Small intestine (tissue), 7 donors: ENCODE measurements at regions not wholly inside any gene's neighbourhood (a gene's known extent, or its start where the extent isn't known, plus 50 kb on each side); places are given as distances from the start of the nearest gene placed in this dataset.

Source experiments
- DNase-seq, 2 donors: peaks; one replicate each; pipeline versions ENCODE4 v3.0.0 to v3.0.0-alpha.2; 2013
- FAIRE-seq: peaks from 2 replicates; lab custom pipeline; 2012; peaks lifted over from hg19 to GRCh38; lab: Jason Lieb, UNC
- H3K27ac ChIP-seq, 3 donors: one replicate each; pipeline ENCODE4 v1.5.1; 2013; ENCODE audit warnings: low read length in 2 of 3, mild to moderate bottlenecking in 2 of 3, control low read depth in 1 of 3, inconsistent platforms in 1 of 3, low read depth in 1 of 3, moderate library complexity in 1 of 3
- H3K27me3 ChIP-seq, 3 donors: one replicate each; pipeline ENCODE4 v1.6.1; 2013; ENCODE audit warnings: low read length in 3 of 3, inconsistent platforms in 1 of 3; ENCODE audit not compliant: control insufficient read depth in 3 of 3, insufficient read depth in 3 of 3
- H3K36me3 ChIP-seq, 3 donors: one replicate each; pipeline ENCODE4 v1.6.1; 2013; ENCODE audit warnings: low read length in 3 of 3, inconsistent platforms in 1 of 3, low read depth in 1 of 3, mild to moderate bottlenecking in 1 of 3, moderate library complexity in 1 of 3; ENCODE audit not compliant: control insufficient read depth in 3 of 3, insufficient read depth in 2 of 3
- H3K4me1 ChIP-seq, 3 donors: one replicate each; pipeline ENCODE4 v1.6.1; 2013; ENCODE audit warnings: low read length in 2 of 3, inconsistent platforms in 1 of 3, low read depth in 1 of 3, mild to moderate bottlenecking in 1 of 3, moderate library complexity in 1 of 3; ENCODE audit not compliant: control insufficient read depth in 3 of 3, insufficient read depth in 2 of 3
- H3K4me3 ChIP-seq, 3 donors: one replicate each; pipeline ENCODE4 v1.5.1; 2013; ENCODE audit warnings: low read length in 3 of 3, control low read depth in 1 of 3, inconsistent platforms in 1 of 3, low read depth in 1 of 3, mild to moderate bottlenecking in 1 of 3, moderate library complexity in 1 of 3
- H3K9me3 ChIP-seq, 2 donors: one replicate each; pipeline ENCODE4 v1.6.1; 2013; ENCODE audit warnings: low read depth in 1 of 2, low read length in 1 of 2; ENCODE audit not compliant: control insufficient read depth in 2 of 2, insufficient read depth in 1 of 2
- WGBS, 3 donors: extraction: QIAGEN DNeasy Blood & Tissue Kit; methylation state at CpG; one replicate each; pipeline ENCODE4 v1.1.7; 2013; 5-methylcytosine and 5-hydroxymethylcytosine counted together
- donor health status: healthy with polysubstance abuse.
- donor health status: control.
- donor health status: control.
- donor health status: Bipolar disorder and iron deficiency.
- donor health status: healthy.

DNA sequence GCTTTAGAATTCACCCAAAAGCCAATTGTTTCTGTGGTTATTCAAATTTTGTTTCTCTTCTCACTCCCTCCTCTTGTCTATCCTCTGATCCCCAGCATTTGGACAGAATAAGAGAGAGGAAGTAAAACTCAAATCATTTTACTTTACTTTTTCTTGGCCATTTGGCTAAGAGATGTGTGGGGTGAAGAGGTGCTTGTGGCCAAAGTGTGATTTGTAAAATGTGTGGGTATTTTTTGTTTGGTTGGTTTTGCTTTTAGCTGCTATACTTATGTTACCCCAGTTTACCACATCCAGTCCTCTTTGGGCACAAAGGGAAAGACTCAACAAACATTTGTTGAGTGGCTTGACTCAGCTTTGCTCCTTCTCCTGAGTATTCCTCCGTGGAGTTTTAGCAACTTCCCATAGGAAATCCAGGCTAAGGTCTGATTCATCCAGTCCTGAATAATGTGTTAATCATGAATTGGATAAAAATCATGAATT lies 109.1 kb upstream of the CYP1B1 start:
- peak overlapping the region in 1 of 3 donors; percentile 1 for H3K4me3 ChIP-seq
- peak overlapping the region in 1 of 3 donors; percentile 22 for H3K27ac ChIP-seq
- DNase-seq (no peak), FAIRE-seq (no peak)
- no peaks in the 10 kb centered on the region for H3K36me3 ChIP-seq
- H3K4me1 ChIP-seq: peaks cover 0 to 3% (median 0%) of the 10 kb centered on the region in 3 donors
- H3K27me3 ChIP-seq: no peaks in the 10 kb centered on the region
- no peaks in the 10 kb centered on the region for H3K9me3 ChIP-seq
- 47 to 68% (median 63%) methylated on average over 1 of the region's 1 CpG for WGBS, 3 donors

DNA sequence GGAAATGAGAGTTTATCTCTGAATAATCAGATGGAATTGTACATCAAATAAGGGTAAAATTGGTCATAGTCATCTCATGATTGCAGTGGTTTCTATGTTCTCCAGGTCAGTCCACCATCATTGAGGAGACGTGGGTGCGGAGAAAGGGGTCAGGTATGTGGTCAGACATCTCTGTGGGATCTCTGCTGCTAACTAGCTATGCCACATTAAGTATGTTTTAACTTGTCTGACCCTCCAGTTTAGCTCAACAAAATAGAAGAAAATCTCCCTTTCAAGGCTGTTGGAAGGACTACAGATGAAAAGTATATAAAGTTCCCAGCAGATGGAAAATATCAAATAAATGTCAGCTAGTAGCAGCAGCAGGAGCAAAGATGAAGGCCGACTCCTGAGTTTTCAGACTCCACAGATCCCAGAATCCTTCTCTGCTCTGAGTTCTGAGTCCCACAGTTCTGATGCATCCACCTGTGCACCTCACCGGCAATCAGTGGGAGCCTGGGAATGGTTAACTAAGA lies 106.6 kb upstream of the CYP1B1 start:
- H3K4me3 ChIP-seq: no peak overlapping the region
- 86 to 91% (median 86%) methylated on average over 4 of the region's 4 CpGs for WGBS, 3 donors
- FAIRE-seq (no peak), DNase-seq (no peak)
- no peaks in the 10 kb centered on the region for H3K36me3 ChIP-seq
- peaks cover 0 to 3% (median 0%) of the 10 kb centered on the region in 3 donors for H3K4me1 ChIP-seq
- no peaks in the 10 kb centered on the region for H3K27me3 ChIP-seq
- no peaks in the 10 kb centered on the region for H3K9me3 ChIP-seq
- H3K27ac ChIP-seq: no peak overlapping the region

DNA sequence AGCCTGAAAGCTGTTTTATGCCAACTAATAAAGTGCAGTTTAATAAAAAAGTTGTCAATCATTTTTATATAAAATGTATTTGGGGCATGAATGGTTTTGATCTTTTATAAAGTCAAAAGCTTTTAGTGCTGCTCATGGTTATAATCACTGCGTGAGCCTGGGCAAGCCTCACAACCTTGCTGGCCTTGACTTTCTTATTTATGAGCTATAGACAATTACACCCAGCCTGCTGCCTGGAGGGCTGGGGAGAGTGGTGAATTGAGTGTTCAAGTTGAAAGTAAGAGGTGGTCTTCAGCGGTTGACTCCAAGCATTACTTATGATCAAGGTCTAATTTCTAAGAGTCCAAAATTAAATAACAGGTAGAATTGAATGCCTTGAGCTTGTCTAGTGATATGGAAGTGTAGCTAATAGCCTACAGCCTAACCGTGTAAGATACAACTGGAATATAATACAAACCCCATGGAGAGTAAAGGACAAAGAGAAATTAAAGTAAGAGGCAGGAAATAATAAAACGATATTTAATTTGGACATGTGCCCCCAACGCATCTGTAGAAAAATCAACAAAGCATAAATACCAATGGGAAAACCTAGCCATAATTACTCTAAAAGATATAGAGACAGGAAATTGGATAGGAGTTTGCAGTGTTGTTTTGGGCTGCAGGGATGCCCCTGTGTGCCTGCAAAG lies 106.0 kb upstream of the CYP1B1 start:
- Histone ChIP-seq H3K4me1 (peaks cover 0 to 3% (median 0%) of the 10 kb centered on the region in 3 donors), H3K36me3 (no peaks in the 10 kb centered on the region), H3K9me3 (no peaks in the 10 kb centered on the region), H3K27ac (no peak overlapping the region), H3K27me3 (no peaks in the 10 kb centered on the region), H3K4me3 (no peak overlapping the region)
- 68 to 78% (median 72%) methylated on average over 5 of the region's 5 CpGs for WGBS, 3 donors
- DNase-seq (no peak), FAIRE-seq (no peak)

DNA sequence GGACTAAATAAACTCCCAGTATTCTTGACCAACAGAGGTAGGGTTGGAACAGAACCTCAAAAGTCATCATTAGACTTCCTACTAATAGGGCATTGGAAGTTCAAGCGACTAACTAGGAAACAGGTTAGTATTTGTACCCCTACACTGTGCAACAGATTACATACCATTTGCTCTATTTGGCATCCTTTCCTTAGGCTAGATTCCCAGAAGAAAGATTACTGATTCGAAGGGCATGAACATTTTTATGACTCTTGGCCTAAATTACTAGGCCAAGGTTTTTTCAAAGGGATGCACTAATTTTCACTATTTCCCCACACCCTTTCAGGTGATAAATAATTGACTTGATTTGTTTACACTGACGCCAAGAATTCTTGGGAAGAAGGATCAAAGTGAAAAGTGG lies 104.8 kb upstream of the CYP1B1 start:
- 57 to 77% (median 60%) methylated on average over 3 of the region's 3 CpGs for WGBS, 3 donors
- Histone ChIP-seq H3K9me3 (no peaks in the 10 kb centered on the region), H3K27ac (no peak overlapping the region), H3K36me3 (no peaks in the 10 kb centered on the region), H3K27me3 (no peaks in the 10 kb centered on the region), H3K4me3 (no peak overlapping the region), H3K4me1 (peaks cover 0 to 1% (median 0%) of the 10 kb centered on the region in 3 donors)
- FAIRE-seq (no peak), DNase-seq (no peak)

DNA sequence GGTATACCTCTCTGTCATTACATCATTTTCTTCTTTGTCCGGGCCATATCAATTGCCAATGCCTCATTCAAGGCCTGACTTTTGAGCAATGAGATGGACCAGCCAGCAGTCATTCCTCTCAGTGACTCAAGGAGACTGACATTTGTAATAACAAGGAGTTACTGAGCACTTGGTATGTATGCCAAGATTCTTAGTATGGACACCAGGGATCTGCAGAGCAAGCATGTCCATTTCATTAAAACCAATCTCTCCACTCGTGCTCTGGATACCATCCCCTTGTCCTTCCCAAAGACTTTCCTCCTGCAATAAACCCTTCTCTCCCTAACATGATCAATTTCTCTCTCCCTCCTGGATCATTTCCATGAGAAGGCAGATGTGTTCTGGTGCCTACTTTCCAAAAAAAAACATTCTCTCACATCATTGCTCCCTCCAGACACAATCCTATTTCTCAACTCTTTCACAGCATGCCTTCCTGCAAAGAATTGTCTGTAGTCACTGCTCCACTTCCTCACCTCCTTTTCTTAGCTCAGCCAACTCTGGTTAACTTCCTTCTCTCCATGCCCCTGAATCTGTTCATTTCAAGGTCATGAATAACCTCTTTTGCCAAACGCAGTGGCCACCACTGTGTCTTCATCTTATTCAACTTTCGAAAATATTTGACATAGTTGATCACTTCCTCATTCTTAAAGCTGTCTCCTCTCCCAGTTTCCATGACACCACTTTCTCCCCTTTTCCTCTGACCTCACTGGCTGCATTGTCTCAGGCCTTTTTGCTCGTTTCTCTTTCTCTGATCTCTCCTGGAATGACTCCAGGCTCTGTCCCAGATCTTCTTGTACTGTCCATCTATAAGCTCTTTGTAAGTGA lies 102.8 kb upstream of the CYP1B1 start:
- Histone ChIP-seq H3K27ac (peak overlapping the region in 1 of 3 donors; percentile 50), H3K4me1 (no peaks in the 10 kb centered on the region)

DNA sequence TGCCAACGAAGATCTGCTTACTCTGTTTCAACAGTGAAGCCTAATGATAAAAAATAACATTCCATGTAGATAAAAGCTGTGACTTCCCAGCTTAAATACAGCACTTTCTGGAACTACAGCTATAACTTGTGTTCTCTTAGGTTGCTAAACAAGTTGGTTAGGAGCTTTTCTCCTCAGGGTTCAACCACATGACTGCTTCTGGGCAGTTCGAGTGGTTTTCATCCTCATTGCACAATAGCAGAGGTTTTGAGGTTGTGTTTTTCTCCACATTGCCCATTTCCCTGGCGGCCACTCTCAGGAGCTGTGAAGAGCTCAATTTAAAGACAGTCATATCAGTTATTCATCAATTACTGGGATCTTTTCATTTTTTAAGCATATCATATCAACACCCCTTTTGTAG lies 102.2 kb upstream of the CYP1B1 start:
- Histone ChIP-seq H3K36me3 (no peaks in the 10 kb centered on the region), H3K4me3 (no peak overlapping the region), H3K9me3 (no peaks in the 10 kb centered on the region), H3K27ac (peak overlapping the region in 1 of 3 donors; percentile 50), H3K4me1 (no peaks in the 10 kb centered on the region), H3K27me3 (no peaks in the 10 kb centered on the region)
- DNase-seq (no peak), FAIRE-seq (no peak)
- 67 to 82% (median 72%) methylated on average over 3 of the region's 3 CpGs for WGBS, 3 donors

More for the DNA sequence above, 102.8 kb upstream of the CYP1B1 start:
- H3K4me3 ChIP-seq: no peak overlapping the region
- DNase-seq (no peak), FAIRE-seq (no peak)
- H3K27me3 ChIP-seq: no peaks in the 10 kb centered on the region
- 56 to 59% (median 59%) methylated on average over 5 of the region's 5 CpGs for WGBS, 3 donors
- no peaks in the 10 kb centered on the region for H3K9me3 ChIP-seq
- no peaks in the 10 kb centered on the region for H3K36me3 ChIP-seq

DNA sequence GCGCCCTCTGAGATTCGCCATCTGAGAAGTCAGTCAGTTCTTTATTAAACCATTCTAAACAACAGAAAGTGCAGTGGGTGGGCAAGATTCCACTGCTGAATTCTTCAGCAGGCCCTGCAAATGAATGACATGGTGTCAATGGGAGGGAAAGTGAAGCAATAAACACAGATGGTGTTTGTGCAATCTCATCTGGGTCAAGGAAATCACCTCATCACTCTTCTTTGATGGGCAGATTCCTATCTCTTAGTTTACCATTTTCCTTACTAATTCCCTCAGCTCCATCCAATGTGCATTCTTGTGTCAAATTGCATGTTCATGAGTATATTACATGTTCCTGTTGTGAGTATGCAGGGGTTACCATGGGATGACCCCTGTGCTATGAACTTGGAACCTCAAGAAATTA lies 100.7 kb upstream of the CYP1B1 start:
- H3K36me3 ChIP-seq: no peaks in the 10 kb centered on the region
- no peak overlapping the region for H3K4me3 ChIP-seq
- FAIRE-seq (no peak), DNase-seq (no peak)
- no peak overlapping the region for H3K27ac ChIP-seq
- no peaks in the 10 kb centered on the region for H3K4me1 ChIP-seq
- no peaks in the 10 kb centered on the region for H3K27me3 ChIP-seq
- H3K9me3 ChIP-seq: no peaks in the 10 kb centered on the region
- 81 to 97% (median 96%) methylated on average over 2 of the region's 2 CpGs for WGBS, 3 donors

DNA sequence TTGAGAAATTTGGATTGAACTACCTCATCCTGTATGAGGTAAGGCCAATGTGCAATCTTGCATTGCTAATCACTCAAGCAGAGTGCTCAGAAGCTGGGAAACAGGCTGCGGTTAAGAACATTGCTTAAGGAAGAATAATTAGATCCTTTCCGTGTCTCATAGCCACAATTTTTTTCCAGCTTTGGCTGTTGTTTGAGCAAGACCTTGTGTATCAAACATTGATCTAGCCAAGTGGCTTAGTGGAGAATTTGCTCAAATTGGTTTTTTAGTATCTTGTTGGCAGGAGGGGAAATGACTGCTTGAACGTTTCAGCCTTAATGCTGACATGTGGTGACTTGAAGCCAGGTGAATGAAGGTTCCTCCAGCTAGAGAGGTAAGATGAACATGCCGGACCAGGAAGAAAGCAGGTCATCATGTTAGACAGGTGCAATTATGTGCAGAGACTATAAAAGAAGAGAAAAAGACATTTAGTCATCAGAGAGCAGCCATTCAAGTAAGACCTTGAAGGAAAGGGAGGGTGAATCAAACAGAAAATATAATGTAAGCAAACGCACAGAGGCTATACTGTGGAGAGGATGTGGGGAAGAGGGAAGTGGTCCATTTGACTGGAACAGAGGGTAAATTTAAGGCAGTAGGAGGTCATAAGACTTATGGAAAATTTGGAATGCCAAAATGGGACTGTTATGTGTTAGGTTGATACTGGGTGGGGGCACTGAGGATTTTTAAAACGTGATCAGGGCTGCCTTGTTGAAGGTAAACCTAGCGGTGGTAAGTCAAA lies 98.9 kb upstream of the CYP1B1 start:
- H3K9me3 ChIP-seq: peaks cover 0 to 3% of the 10 kb centered on the region in 2 donors
- no peak overlapping the region for H3K4me3 ChIP-seq
- DNase-seq (no peak), FAIRE-seq (no peak)
- H3K36me3 ChIP-seq: no peaks in the 10 kb centered on the region
- WGBS, 3 donors: 72 to 79% (median 77%) methylated on average over 7 of the region's 7 CpGs
- no peaks in the 10 kb centered on the region for H3K4me1 ChIP-seq
- H3K27ac ChIP-seq: peak overlapping the region in 1 of 3 donors; percentile 21
- peaks cover 0 to 3% (median 0%) of the 10 kb centered on the region in 3 donors for H3K27me3 ChIP-seq
